K562 (cell line): ENCODE measurements at regions not wholly inside any gene's neighbourhood (a gene's known extent, or its start where the extent isn't known, plus 50 kb on each side); places are given as distances from the start of the nearest gene placed in this dataset.
"Not testable (repeated sequence)": the region's sequence is repeated elsewhere in the genome, so short reads cannot be mapped to it uniquely, and the experiment has no call there.

Experiments used
- ATAC-seq: fragments of 200-7000 bp; cut with Tn5 transposase; 3 replicates; pipeline ENCODE4 v1.9.1; 2020; ENCODE audit warnings: moderate library complexity
- BruUV-seq: library from RNA; stranded (reverse); fragments of 400-500 nt; replicated peaks from 2 replicates; lab custom pipeline; 2021; lab: Mats Ljungman, UMichigan
- CTCF ChIA-PET: fragments of 300-600 bp; formaldehyde crosslinking; extraction: SDS; loops from one replicate; lab custom pipeline; 2021; ENCODE audit warnings: low intra/inter-chr PET ratio; lab: Yijun Ruan, JAX
- POLR2A ChIA-PET: fragments of 300-600, 350-650 bp; sonication (Branson Sonifier 250); formaldehyde crosslinking; extraction: SDS; loops from one replicate; lab custom pipeline; 2021; ENCODE audit warnings: antibody characterized with exemption, inconsistent platforms; lab: Yijun Ruan, JAX
- DNase-seq, 4 experiments: peaks; one replicate each; pipeline versions ENCODE4 v3.0.0 to v3.0.0-alpha.2; 2011 to 2018; ENCODE audit warnings: low spot score in 3 of 4, mixed read lengths in 3 of 4; ENCODE audit errors: extremely low read depth in 1 of 4
- FAIRE-seq: peaks from 2 replicates; lab custom pipeline; 2011; peaks lifted over from hg19 to GRCh38; lab: Jason Lieb, UNC
- H2AFZ ChIP-seq: 2 replicates; pipeline ENCODE4 v1.6.0; 2011; ENCODE audit warnings: low read depth, low read length, control low read depth, inconsistent platforms
- H3K27ac ChIP-seq: fragments of 200-600 bp; 3 replicates; pipeline ENCODE4 v1.8.0; 2011; ENCODE audit warnings: low read depth, mild to moderate bottlenecking, control low read depth, inconsistent platforms, low read length, moderate library complexity, mixed read lengths; ENCODE audit errors: extremely low read depth
- H3K27me3 ChIP-seq, 2 experiments: fragments of 300-600 bp in 1 of 2; 2 replicates in 1 of 2; 3 replicates in 1 of 2; pipeline versions ENCODE4 v1.6.0 to v1.8.0; 2011; ENCODE audit warnings: inconsistent platforms in 2 of 2, low read length in 2 of 2, mild to moderate bottlenecking in 1 of 2, mixed read lengths in 1 of 2, moderate library complexity in 1 of 2; ENCODE audit not compliant: control insufficient read depth in 2 of 2, insufficient read depth in 2 of 2
- H3K36me3 ChIP-seq: fragments of 300-600 bp; 3 replicates; pipeline ENCODE4 v1.8.0; 2011; ENCODE audit warnings: mild to moderate bottlenecking, low read length, inconsistent platforms; ENCODE audit not compliant: control insufficient read depth, insufficient read depth
- H3K4me1 ChIP-seq, 2 experiments: fragments of 200-600 bp in 1 of 2; replicated peaks in 1 of 2; 2 replicates in 1 of 2; 3 replicates in 1 of 2; pipeline versions ENCODE4 v1.5.1 to v1.8.0; 2011; ENCODE audit warnings: inconsistent platforms in 2 of 2, low read length in 2 of 2, mild to moderate bottlenecking in 1 of 2, mixed read lengths in 1 of 2, moderate library complexity in 1 of 2; ENCODE audit not compliant: control insufficient read depth in 2 of 2, insufficient read depth in 2 of 2
- H3K4me2 ChIP-seq: 2 replicates; pipeline ENCODE4 v1.6.1; 2011; ENCODE audit warnings: low read length, control low read depth, inconsistent platforms, mixed read lengths; ENCODE audit not compliant: insufficient read depth
- H3K4me3 ChIP-seq: fragments of 200-600 bp; sonication (generic), shearing (Covaris generic); 2 replicates; pipeline ENCODE4 v1.5.1; 2016; ENCODE audit warnings: control low read depth, inconsistent platforms
- H3K79me2 ChIP-seq: fragments of 200-600 bp; 3 replicates; pipeline ENCODE4 v1.8.0; 2011; ENCODE audit warnings: low read length, inconsistent platforms; ENCODE audit not compliant: control insufficient read depth, insufficient read depth
- H3K9ac ChIP-seq, 2 experiments: 2 replicates each; pipeline versions ENCODE4 v1.6.0 to v1.6.1; 2011; ENCODE audit warnings: low read depth in 2 of 2, low read length in 2 of 2, control low read depth in 1 of 2, inconsistent platforms in 1 of 2, mild to moderate bottlenecking in 1 of 2, mixed read lengths in 1 of 2; ENCODE audit not compliant: insufficient read depth in 1 of 2
- H3K9me1 ChIP-seq: one replicate; pipeline ENCODE4 v1.6.0; 2011; ENCODE audit warnings: inconsistent platforms, mild to moderate bottlenecking, low read length, moderate library complexity; ENCODE audit not compliant: control insufficient read depth, insufficient read depth
- H3K9me3 ChIP-seq: replicated peaks from 2 replicates; pipeline ENCODE4 v1.5.1; 2011; ENCODE audit warnings: low read depth, low read length, inconsistent platforms; ENCODE audit not compliant: control insufficient read depth, insufficient read depth
- H4K20me1 ChIP-seq: replicated peaks from 2 replicates; pipeline ENCODE4 v1.6.1; 2011; ENCODE audit warnings: low read length, inconsistent platforms, mixed read lengths; ENCODE audit not compliant: control insufficient read depth, insufficient read depth
- KDM1A ChIP-seq, 2 experiments: fragments of 450-650 bp; IDR thresholded peaks; 2 replicates each; pipeline ENCODE4 v1.6.1; 2016; ENCODE audit warnings: mild to moderate bottlenecking in 2 of 2
- SMARCA5 ChIP-seq: fragments of 450-650 bp; IDR thresholded peaks from 2 replicates; pipeline ENCODE4 v1.6.1; 2016
- ZNF146 ChIP-seq: IDR thresholded peaks from one replicate; pipeline ENCODE4 v1.6.1; 2018; ENCODE audit warnings: missing compliant biosample characterization; ENCODE audit not compliant: unreplicated experiment
- WGBS: fragments of 100-300 bp; shearing (Covaris generic); methylation state at CpG from one replicate; pipeline ENCODE4 v1.1.6; 2016; ENCODE audit warnings: low coverage, mixed read lengths; ENCODE audit not compliant: insufficient coverage; ENCODE audit errors: missing lambda C conversion rate; 5-methylcytosine and 5-hydroxymethylcytosine counted together
- in situ Hi-C: fragments of 300-500 bp; cut with MboI; formaldehyde crosslinking; loops from 4 replicates; pipeline ENCODE4 v1.15.0; 2018; ENCODE audit warnings: inconsistent platforms, mixed read lengths
- intact Hi-C: fragments of 100-400 bp; cut with micrococcal nuclease; formaldehyde crosslinking; loops from 2 replicates; pipeline ENCODE4 v1.14.2; 2022

DNA sequence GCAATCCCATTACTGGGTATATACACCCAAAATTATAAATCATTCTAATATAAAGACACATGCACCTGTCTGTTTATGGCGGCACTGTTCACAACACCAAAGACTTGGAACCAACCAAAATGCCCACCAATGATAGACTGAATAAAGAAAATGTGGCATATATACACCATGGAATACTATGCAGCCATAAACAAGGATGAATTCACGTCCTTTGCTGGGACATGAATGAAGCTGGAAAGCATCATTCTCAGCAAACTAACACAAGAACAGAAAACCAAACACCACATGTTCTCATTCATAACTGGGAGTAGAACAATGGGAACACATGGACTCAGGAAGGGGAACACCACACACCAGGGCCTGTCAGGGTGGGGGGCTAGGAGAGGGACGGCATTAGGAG, 633.2 kb upstream of the DEFB115 start:
- H3K9me3 ChIP-seq, BruUV-seq, CTCF ChIA-PET, in situ Hi-C loops, H3K4me2 ChIP-seq, intact Hi-C loops, H3K4me3 ChIP-seq, FAIRE-seq, ATAC-seq, H3K4me1 ChIP-seq, H3K79me2 ChIP-seq, H3K27ac ChIP-seq, H3K9me1 ChIP-seq, H3K27me3 ChIP-seq, H3K36me3 ChIP-seq, DNase-seq, H3K9ac ChIP-seq, H2AFZ ChIP-seq, POLR2A ChIA-PET, H4K20me1 ChIP-seq: not testable (repeated sequence)
- 19% methylated on average over 3 of the region's 3 CpGs for WGBS
- TF ChIP-seq KDM1A (IDR thresholded peaks at IDR 0.05), result 0 out of 4 replicates have a peak, but pooled peaks of 1 of the 2 experiments have one; percentile 17
- TF ChIP-seq SMARCA5, result 0 out of 2 replicates have a peak, but pooled peaks have one; percentile 21
- peak; percentile 88 for TF ChIP-seq ZNF146 (CRISPR knock-in tag)

DNA sequence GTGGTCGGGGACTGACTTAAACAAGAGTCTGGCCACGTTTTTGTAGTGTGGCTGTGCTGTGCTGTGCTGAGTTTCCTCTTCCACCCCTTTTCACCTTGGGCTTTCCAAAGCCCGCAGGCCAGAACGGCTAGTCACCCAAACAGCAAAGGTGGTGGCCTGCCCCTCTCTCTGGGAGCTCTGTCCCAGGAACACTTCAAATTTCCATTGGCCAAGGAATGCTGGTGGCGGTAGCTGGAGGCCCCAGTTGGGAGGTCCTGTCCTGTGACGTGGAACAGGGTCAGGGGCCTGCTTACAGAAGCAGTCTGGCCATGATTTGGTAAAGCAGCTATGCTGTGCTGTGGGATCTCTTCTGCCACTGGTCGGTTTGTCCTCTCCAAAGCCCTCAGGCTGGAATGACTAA, 628.1 kb upstream of the DEFB115 start:
- H3K36me3 ChIP-seq, H2AFZ ChIP-seq, in situ Hi-C loops, ATAC-seq, BruUV-seq, H3K27ac ChIP-seq, H3K79me2 ChIP-seq, H3K9ac ChIP-seq, DNase-seq, H3K4me3 ChIP-seq, intact Hi-C loops, H4K20me1 ChIP-seq, FAIRE-seq, H3K27me3 ChIP-seq, H3K4me1 ChIP-seq, CTCF ChIA-PET, H3K9me3 ChIP-seq, H3K9me1 ChIP-seq, H3K4me2 ChIP-seq: not testable (repeated sequence)
- POLR2A ChIA-PET, result interaction anchor here (0.7 to 0.8 kb wide), 2 partner anchors 9 kb away, joined by 3 to 4 read pairs; no protein-coding TSS in a partner anchor
- 40% methylated on average over 7 of the region's 7 CpGs for WGBS
